PC-3 (cell line): ENCODE measurements at regions not wholly inside any gene's neighbourhood (a gene's known extent, or its start where the extent isn't known, plus 50 kb on each side); places are given as distances from the start of the nearest gene placed in this dataset.

Experiments used
- CTCF ChIP-seq: fragments of 300-600 bp; sonication (generic); conservative IDR thresholded peaks from 2 replicates; pipeline ENCODE4 v1.5.1; 2017; ENCODE audit warnings: antibody characterized with exemption, low read depth, mild to moderate bottlenecking, low read length
- EZH2 ChIP-seq: fragments of 300-600 bp; sonication (generic); IDR thresholded peaks from one replicate; pipeline ENCODE4 v1.6.1; 2017; ENCODE audit warnings: antibody characterized with exemption, mild to moderate bottlenecking, low read length; ENCODE audit not compliant: unreplicated experiment
- EZH2phosphoT487 ChIP-seq: fragments of 300-600 bp; sonication (generic); IDR thresholded peaks from 2 replicates; pipeline ENCODE4 v1.6.1; 2018; ENCODE audit warnings: mild to moderate bottlenecking, antibody characterized with exemption, low read length, borderline replicate concordance

GRCh38 chr3:173268781-173269180 is 127.7 kb upstream of the SPATA16 start:
- TF ChIP-seq CTCF, result no peak
- TF ChIP-seq EZH2, result no peak
- no peak for TF ChIP-seq EZH2phosphoT487
